SW 1271 (cell line): ENCODE measurements at regions not wholly inside any gene's neighbourhood (a gene's known extent, or its start where the extent isn't known, plus 50 kb on each side); places are given as distances from the start of the nearest gene placed in this dataset.

Experiments
- DNase-seq, 2 experiments: peaks; one replicate each; lab custom pipeline; 2025; lab: John Stamatoyannopoulos, UW

GRCh38 chr1:199282751-199283305, 644.0 kb downstream of the PTPRC start:
- no peak for DNase-seq

DNA sequence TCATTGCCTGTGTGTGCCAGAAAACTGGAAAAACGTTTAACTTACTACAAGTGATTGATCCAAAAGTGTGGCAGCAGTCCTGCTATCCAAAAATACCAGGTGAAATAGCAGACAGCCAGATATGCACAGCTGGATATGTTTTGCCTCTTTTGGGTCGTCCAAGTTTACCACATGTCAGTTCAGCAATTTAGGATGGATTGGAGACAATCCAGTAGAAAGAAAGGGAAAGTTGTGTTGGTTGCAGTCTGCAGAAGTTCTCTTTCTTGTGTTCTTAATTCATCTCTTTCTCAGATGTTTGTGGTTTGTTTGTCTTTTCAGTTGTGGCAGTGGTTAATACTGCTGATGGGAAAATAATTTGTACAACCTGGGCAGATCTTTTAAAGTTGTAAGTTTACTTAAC, 645.0 kb downstream of the PTPRC start:
- DNase-seq = no peak

DNA sequence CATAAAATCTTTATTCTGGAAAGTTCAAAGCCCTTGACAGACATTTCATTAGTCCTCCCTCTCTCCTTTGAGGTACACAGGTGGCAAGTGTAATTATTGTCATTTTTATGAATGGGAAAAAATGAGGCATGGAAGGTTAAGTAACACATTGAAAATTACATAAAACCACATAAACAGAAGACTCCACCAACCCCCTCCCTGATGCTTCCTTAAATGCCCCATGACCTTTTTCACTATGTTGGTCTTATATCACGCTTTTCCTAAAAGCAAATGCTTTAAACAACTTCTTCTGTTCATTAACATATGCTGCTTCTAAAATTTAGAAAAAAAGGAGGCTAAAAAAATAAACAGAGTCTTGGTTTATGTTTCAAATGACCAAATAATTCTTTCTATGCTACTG, 648.4 kb downstream of the PTPRC start:
- no peak for DNase-seq

GRCh38 chr1:199287647-199288046, 648.8 kb downstream of the PTPRC start:
- DNase-seq = no peak

GRCh38 chr1:199290186-199290585, 651.3 kb downstream of the PTPRC start:
- no peak for DNase-seq

DNA sequence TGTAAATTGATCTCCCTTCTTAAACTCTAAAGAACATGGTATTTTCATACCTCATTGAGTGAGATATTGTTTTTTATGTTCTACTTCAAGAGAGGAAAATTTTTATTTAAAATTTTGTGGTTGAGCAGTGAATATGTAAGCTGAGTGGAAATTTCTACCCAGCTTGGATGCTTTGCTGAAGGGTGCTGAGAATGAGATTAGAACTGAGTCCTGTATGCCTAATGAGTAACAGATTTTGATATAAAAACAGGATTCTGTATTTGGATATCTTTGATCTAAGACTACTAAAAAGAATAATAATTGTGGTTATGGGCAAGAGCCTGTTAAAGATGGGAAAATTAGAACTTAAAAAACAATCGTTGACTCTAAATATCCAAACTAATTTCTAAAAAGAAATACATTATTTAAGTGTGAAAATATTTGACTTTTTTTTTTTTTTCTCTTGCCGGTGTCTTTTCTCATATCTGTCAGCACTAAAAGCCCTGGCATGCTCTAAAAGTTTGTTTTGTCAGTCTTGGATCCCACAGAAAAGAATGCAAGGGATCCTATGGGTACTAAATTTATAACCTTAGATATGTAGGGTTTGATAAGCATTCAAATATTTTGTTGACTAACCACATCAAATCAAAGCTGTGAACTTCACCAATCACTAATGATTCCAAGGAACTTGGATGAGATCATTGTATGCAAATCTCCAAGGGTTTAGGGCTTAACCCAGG, 652.3 kb downstream of the PTPRC start:
- no peak for DNase-seq

DNA sequence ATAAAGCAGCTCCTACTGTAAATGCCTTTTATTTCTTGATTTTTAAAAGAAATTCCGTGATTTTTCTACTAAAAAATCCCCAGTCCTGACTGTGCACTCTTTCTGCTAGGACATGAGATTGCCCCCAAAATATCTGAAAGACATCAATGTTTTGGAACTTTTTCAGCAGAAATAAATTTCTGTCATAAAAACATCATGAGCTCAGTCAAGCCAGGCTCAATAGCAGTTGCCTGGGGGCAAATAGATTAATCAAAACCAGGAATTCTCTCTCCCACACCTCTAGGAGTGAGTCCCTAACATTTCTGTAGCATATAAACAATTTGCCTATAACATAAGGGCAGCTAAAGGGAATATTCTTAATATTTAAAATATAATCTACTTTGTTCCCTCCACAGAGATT, 654.1 kb downstream of the PTPRC start:
- no peak for DNase-seq

- DNase-seq = no peak
These were observed 656.3 kb downstream of the PTPRC start for GRCh38 chr1:199295107-199295506.

GRCh38 chr1:199297174-199297573, 658.3 kb downstream of the PTPRC start:
- no peak for DNase-seq

GRCh38 chr1:199297887-199298286, 659.0 kb downstream of the PTPRC start:
- no peak for DNase-seq

- DNase-seq = no peak
These were observed 660.0 kb downstream of the PTPRC start for GRCh38 chr1:199298825-199299224.

- DNase-seq = no peak
These were observed 662.8 kb downstream of the PTPRC start for GRCh38 chr1:199301472-199302217.

DNA sequence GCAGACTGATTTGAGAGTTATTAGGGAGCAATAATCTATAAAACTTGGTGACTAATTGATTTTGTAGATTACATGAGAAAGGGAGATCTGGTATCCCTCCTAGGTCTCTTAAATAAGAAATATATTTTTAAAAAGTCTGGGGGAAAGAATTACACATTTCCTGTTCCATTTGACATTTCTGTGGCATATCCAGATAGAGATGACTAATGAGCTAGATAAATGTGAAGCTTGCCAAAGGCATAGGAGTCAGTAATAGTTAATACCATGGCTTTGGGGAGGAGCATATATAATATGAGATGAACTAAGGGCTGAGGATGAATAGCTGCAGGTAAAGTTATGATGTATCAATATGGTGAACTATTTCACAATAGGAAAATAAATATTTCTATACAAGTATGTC, 663.7 kb downstream of the PTPRC start:
- DNase-seq = no peak

DNA sequence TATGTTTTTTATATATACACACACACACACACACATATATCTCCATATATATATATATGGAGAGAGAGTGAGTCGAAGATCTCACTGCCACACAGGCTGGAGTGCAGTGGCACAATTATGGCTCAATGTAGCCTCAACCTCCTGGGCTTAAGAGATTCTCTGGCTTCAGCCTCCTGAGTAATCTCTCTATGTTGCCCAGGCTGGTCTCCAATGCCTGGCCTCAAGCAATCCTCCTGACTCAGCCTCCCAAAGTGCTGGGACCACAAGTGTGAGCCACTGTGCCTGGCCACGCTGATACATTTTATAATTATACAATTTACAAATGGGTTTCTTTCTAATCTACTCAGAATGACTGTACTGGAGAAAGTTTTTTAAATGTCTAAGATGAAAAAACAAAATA, 664.2 kb downstream of the PTPRC start:
- no peak for DNase-seq

GRCh38 chr1:199305053-199305452, 666.2 kb downstream of the PTPRC start:
- no peak for DNase-seq

DNA sequence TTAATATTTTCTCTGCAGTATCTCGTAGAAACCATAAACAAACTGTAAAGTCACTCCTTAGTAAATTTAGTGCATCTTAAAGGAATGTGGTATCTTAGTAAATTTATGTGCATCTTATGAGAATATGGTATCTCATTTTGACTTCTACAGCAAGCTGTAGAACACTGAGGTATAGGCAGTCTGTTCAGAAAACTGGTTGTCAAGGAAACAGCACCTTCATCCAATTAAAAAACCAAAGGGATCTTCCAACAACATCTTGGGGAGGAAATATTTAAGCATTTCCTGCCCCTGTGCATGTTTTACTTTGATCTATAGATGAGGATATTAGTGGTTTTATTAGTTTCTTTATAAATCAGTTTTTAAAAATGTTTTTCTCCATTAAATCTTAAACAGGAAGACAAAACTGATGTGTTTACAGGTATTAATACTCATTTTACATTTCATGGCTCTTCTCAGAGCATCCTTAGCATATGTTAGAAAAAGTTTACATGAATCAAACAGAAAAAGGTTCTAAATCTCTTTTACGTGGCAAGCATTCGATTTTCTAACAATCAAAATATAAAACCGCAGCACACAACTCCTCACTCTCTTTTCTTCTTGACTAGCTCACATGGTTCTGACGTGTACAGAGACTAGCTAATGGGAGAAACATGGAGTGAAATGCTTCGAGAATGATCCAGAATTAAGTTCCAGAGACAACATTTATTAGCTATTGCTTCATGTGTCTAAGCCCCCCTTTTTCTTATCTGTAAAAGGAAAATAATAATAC, 668.8 kb downstream of the PTPRC start:
- DNase-seq = no peak

DNA sequence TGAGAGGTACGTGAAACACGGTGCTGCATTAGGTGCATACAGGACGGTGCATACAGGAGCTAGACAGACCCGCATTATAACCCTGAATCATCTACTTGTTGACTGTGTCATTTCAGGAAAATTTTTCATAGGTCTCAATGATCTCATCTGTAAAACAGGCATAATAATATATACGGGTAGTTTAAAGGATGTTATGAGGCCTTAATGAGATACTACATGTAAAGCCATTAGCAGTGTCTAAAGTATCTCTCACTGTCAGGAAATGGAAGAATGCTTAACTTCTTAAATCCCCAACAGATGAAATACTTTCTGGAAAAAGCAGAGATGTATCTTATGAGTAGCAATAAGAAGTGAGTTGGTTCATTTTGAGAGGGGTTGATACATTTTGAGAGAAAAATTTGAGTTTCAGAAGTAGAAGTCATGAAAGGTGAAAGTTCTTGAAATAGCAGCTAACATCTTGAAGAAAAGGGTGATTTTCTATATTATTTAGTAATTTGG, 669.6 kb downstream of the PTPRC start:
- DNase-seq = no peak

DNA sequence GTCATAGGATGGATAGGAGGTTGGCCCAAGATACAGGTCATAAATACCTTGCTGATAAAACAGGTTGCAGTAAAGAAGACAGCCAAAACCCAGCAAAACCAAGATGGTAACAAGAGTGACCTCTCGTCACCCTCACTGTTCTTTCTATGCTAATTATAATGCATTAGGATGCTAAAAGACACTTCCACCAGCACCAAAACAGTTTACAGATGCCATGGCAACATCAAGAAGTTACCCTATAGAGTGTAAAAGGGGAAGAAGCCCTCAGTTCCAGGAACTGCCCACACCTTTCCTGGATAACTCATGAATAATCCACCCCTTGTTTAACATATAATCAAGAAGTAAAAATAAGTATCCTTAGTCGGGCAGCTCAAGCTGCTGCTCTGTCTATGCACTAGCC, 671.9 kb downstream of the PTPRC start:
- no peak for DNase-seq

- DNase-seq = no peak
These were observed 672.8 kb downstream of the PTPRC start for GRCh38 chr1:199311478-199312262.

DNA sequence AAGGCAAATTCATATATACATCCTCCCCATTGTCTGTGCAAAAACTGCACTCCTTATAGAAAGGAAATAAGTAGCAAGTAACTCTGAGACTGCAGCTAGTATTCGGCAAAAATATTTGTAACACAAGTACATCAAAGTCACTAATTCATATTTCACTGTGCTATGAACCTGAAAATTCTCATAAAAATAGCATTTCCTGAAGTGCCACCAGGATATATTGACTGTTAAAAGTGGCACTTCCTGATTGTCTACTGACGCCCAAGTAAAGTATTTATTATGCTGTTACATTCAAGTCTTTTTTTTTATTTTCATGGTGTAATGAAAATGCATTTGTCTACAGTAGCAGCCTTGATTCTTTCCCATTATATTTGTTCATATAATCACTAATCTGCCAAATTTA, 673.8 kb downstream of the PTPRC start:
- DNase-seq = no peak

GRCh38 chr1:199313444-199313843, 674.6 kb downstream of the PTPRC start:
- DNase-seq = no peak

GRCh38 chr1:199319341-199319740, 680.5 kb downstream of the PTPRC start:
- no peak for DNase-seq
